ENCODE measurements at regions not wholly inside any gene's neighbourhood (a gene's known extent, or its start where the extent isn't known, plus 50 kb on each side); places are given as distances from the start of the nearest gene placed in this dataset.

- no peak for TF ChIP-seq CTCF (IDR thresholded peaks at IDR 0.05)
- TF ChIP-seq POLR2A (IDR thresholded peaks at IDR 0.05) = no peak
- TF ChIP-seq EP300 (IDR thresholded peaks at IDR 0.05) = no peak
- H3K4me3 ChIP-seq = no peak overlapping the region
- intact Hi-C loops (cut with DNase I) = loop anchor here in 1 of 4 donors (10.0 kb wide), 1 partner anchor 1899 kb away; no protein-coding TSS in a partner anchor
- no peaks in the 10 kb centered on the region for H3K27me3 ChIP-seq
- 79 to 88% (median 85%) methylated on average over 2 of the region's 2 CpGs for WGBS, 3 donors
- no peaks in the 10 kb centered on the region for H3K4me1 ChIP-seq (ENCODE audit: insufficient read depth)
- no peaks in the 10 kb centered on the region for H3K9me3 ChIP-seq
- H3K27ac ChIP-seq = no peak overlapping the region
- DNase-seq = no peak
- H3K36me3 ChIP-seq = no peaks in the 10 kb centered on the region
Observed at GRCh38 chr17:72534265-72534664, 413.4 kb downstream of the SOX9 start.

- intact Hi-C loops (cut with DNase I) = loop anchor here in 1 of 4 donors (10.0 kb wide), 1 partner anchor 1900 kb away; no protein-coding TSS in a partner anchor
Observed at GRCh38 chr17:72534776-72535175, 414.0 kb downstream of the SOX9 start.

GRCh38 chr17:72535346-72535745 lies 414.5 kb downstream of the SOX9 start:
- 59 to 66% (median 63%) methylated on average over 4 of the region's 4 CpGs for WGBS, 3 donors
- Histone ChIP-seq H3K9me3 (no peaks in the 10 kb centered on the region), H3K27me3 (no peaks in the 10 kb centered on the region), H3K36me3 (no peaks in the 10 kb centered on the region), H3K27ac (no peak overlapping the region), H3K4me3 (no peak overlapping the region), H3K4me1 (ENCODE audit: insufficient read depth) (peaks cover under 1% of the 10 kb centered on the region)
- no peak for DNase-seq
- TF ChIP-seq EP300 (IDR thresholded peaks at IDR 0.05) (no peak), CTCF (IDR thresholded peaks at IDR 0.05) (no peak), POLR2A (IDR thresholded peaks at IDR 0.05) (no peak)
- intact Hi-C loops (cut with DNase I) = loop anchor here in 1 of 4 donors (10.0 kb wide), 1 partner anchor 1901 kb away; no protein-coding TSS in a partner anchor

More at GRCh38 chr17:72534776-72535175, 414.0 kb downstream of the SOX9 start:
- Histone ChIP-seq H3K9me3 (no peaks in the 10 kb centered on the region), H3K27me3 (no peaks in the 10 kb centered on the region), H3K4me3 (no peak overlapping the region), H3K27ac (no peak overlapping the region), H3K36me3 (no peaks in the 10 kb centered on the region), H3K4me1 (ENCODE audit: insufficient read depth) (no peaks in the 10 kb centered on the region)
- WGBS, 3 donors = 92 to 93% (median 93%) methylated on average over 3 of the region's 3 CpGs
- TF ChIP-seq POLR2A (IDR thresholded peaks at IDR 0.05) (no peak), CTCF (IDR thresholded peaks at IDR 0.05) (no peak), EP300 (IDR thresholded peaks at IDR 0.05) (no peak)
- no peak for DNase-seq

GRCh38 chr17:72535779-72536178 lies 415.0 kb downstream of the SOX9 start:
- WGBS, 3 donors = 79 to 96% (median 87%) methylated on average over 5 of the region's 5 CpGs

More at GRCh38 chr17:72535779-72536178, 415.0 kb downstream of the SOX9 start:
- Histone ChIP-seq H3K27me3 (no peaks in the 10 kb centered on the region), H3K27ac (no peak overlapping the region), H3K4me3 (no peak overlapping the region), H3K36me3 (no peaks in the 10 kb centered on the region), H3K4me1 (ENCODE audit: insufficient read depth) (peaks cover 2% of the 10 kb centered on the region), H3K9me3 (no peaks in the 10 kb centered on the region)
- intact Hi-C loops (cut with DNase I) = loop anchor here in 1 of 4 donors (10.0 kb wide), 1 partner anchor 1901 kb away; no protein-coding TSS in a partner anchor
- no peak for DNase-seq
- no peak for TF ChIP-seq POLR2A (IDR thresholded peaks at IDR 0.05)
- no peak for TF ChIP-seq CTCF (IDR thresholded peaks at IDR 0.05)
- no peak for TF ChIP-seq EP300 (IDR thresholded peaks at IDR 0.05)

Measured in ovary (tissue), 7 donors.